ENCODE measurements at regions not wholly inside any gene's neighbourhood (a gene's known extent, or its start where the extent isn't known, plus 50 kb on each side); places are given as distances from the start of the nearest gene placed in this dataset.

DNA sequence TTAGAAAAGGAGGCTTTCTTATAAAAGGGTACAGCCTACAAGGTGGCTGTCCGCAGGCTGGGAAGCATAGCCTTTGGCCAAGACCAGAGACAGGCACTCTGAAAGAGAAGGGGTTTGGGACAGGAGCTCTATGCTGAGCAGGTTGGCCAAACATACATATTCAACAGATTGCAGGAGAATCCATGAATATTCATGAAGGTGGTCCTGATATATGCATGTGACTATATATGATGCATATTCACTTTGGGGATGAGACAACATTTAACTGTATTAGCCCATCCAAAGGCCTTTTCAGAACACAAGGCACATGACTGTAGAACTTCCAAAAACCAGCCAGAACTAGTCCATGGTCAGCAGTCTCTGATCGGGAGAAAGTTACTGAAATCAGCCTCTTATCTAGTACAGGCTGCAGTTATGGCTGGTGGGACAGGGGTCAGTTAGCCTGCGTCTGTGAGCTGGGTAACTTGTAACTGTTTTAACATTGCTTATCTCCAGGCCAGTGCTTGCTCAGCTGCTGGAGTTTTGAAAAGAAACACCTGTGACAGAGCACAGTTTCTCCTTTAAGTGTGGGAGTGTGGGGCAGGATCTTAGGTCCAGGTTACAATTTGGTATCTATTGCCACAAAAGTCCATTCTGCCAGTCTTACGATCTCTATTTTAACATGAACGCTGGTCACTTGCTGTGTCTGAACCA, 924.2 kb downstream of the UQCRFS1 start:
- TF ChIP-seq CTCF (IDR thresholded peaks at IDR 0.05) (no peak), POLR2A (IDR thresholded peaks at IDR 0.05) (no peak)

All from vagina (tissue), 2 donors.